ENCODE measurements at regions not wholly inside any gene's neighbourhood (a gene's known extent, or its start where the extent isn't known, plus 50 kb on each side); places are given as distances from the start of the nearest gene placed in this dataset.
A peak's percentile ranks its signal among the peaks of the same experiment; 100 is the strongest.

DNA sequence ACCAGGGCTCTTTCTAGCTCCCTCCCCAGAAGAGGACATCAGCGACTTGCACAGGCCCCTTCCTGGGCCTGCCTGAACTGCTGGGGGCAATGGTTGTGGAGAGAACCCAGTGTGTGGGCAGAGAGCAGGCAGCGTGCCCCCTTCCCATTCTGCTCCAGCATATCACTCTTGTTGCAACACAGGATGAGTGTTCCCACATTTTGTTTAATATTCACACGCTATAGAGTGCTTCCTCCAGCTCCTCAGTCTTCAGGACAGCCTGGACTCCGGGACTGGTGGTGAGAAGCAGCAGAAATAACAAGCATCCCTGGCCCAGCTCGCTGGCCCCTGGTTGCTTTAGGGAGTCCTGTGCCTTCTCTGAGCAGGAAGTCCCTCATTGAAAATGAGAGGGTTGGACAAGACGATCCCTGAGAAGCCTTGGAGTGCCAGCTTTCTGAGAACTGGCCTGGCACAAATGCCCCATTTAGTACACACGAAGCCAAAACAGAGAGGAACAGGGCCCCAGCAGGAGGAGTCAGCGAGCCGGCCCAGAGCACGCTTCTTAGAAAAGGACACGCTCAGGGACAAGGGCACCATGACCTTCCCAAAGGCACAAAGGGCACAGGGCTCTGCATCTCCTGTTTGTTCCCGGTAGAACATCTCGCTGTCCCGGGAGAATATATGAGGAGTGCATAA, 84.2 kb upstream of the FOXC1 start:
- ATAC-seq (no peak), DNase-seq (no peak)
- H3K9me3 ChIP-seq = no peaks in the 10 kb centered on the region
- intact Hi-C loops (cut with DNase I, micrococcal nuclease) = no loop called here
- H3K4me3 ChIP-seq = no peak overlapping the region
- no peaks in the 10 kb centered on the region for H3K4me1 ChIP-seq (ENCODE audit: low read depth)
- TF ChIP-seq, protein P1, sequence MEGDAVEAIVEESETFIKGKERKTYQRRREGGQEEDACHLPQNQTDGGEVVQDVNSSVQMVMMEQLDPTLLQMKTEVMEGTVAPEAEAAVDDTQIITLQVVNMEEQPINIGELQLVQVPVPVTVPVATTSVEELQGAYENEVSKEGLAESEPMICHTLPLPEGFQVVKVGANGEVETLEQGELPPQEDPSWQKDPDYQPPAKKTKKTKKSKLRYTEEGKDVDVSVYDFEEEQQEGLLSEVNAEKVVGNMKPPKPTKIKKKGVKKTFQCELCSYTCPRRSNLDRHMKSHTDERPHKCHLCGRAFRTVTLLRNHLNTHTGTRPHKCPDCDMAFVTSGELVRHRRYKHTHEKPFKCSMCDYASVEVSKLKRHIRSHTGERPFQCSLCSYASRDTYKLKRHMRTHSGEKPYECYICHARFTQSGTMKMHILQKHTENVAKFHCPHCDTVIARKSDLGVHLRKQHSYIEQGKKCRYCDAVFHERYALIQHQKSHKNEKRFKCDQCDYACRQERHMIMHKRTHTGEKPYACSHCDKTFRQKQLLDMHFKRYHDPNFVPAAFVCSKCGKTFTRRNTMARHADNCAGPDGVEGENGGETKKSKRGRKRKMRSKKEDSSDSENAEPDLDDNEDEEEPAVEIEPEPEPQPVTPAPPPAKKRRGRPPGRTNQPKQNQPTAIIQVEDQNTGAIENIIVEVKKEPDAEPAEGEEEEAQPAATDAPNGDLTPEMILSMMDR (IDR thresholded peaks at IDR 0.05) = no peak
- H3K36me3 ChIP-seq (ENCODE audit: low read depth) = no peaks in the 10 kb centered on the region

DNA sequence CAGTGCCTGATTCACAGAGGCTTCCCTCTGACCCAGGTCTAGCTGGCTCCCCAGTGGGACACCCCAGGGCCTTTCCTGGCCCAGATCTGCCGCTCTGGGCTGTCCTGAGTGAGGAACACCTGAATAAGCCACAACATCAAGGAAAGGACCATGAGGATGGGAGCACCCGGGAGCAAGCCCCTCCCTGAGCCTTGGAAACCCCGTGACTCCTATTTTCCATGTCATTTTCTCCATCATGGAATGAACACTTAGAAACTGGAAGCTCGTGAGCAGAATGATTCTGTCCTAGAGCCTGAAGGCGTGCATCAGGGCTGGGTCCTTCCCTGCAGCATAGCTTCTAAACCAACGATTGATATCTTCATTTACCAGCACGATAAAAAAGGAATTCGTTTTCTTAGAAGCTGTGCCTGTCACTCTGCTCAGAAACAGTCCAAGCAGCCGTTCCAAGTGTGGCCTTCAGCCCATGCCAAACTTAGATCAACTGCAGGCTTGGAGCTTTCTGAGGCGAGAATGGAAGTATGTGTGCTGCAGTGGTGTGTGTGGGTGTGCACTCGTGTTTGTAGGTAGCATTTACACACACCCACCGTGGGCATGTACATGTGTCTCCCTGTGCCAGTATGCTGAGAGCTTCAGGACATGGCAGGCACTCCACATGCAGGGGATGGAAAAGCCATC, 83.2 kb upstream of the FOXC1 start:
- ATAC-seq = no peak
- Histone ChIP-seq H3K36me3 (ENCODE audit: low read depth) (no peaks in the 10 kb centered on the region), H3K9me3 (no peaks in the 10 kb centered on the region), H3K4me3 (no peak overlapping the region), H3K4me1 (ENCODE audit: low read depth) (no peaks in the 10 kb centered on the region)
- TF ChIP-seq, protein P1 (IDR thresholded peaks at IDR 0.05) = no peak
- DNase-seq = no peak
- intact Hi-C loops (cut with DNase I, micrococcal nuclease) = no loop called here

- H3K4me3 ChIP-seq = no peak overlapping the region
- intact Hi-C loops (cut with DNase I, micrococcal nuclease) = no loop called here
- no peaks in the 10 kb centered on the region for H3K4me1 ChIP-seq (ENCODE audit: low read depth)
- ATAC-seq (peak; percentile 71), DNase-seq (peak in 1 of 3 donors; percentile 37)
- TF ChIP-seq, protein P1 (IDR thresholded peaks at IDR 0.05) = no peak
- no peaks in the 10 kb centered on the region for H3K9me3 ChIP-seq
- no peaks in the 10 kb centered on the region for H3K36me3 ChIP-seq (ENCODE audit: low read depth)
Observed at GRCh38 chr6:1527073-1527457, 82.7 kb upstream of the FOXC1 start.

- no peak overlapping the region for H3K4me3 ChIP-seq
- intact Hi-C loops (cut with DNase I, micrococcal nuclease) = no loop called here
- TF ChIP-seq, protein P1 (IDR thresholded peaks at IDR 0.05) = no peak
- H3K4me1 ChIP-seq (ENCODE audit: low read depth) = peaks cover 6% of the 10 kb centered on the region
- ATAC-seq (peak; percentile 41), DNase-seq (no peak)
- H3K36me3 ChIP-seq (ENCODE audit: low read depth) = no peaks in the 10 kb centered on the region
- no peaks in the 10 kb centered on the region for H3K9me3 ChIP-seq
Observed at GRCh38 chr6:1535295-1535694, 74.4 kb upstream of the FOXC1 start.

GRCh38 chr6:1536526-1537429, 72.9 kb upstream of the FOXC1 start:
- no peaks in the 10 kb centered on the region for H3K36me3 ChIP-seq (ENCODE audit: low read depth)
- peaks cover 6% of the 10 kb centered on the region for H3K4me1 ChIP-seq (ENCODE audit: low read depth)
- peak; percentile 93 for ATAC-seq
- TF ChIP-seq, protein P1 (IDR thresholded peaks at IDR 0.05) = no peak
- H3K4me3 ChIP-seq = no peak overlapping the region
- intact Hi-C loops (cut with DNase I, micrococcal nuclease) = no loop called here
- peak in 2 of 3 donors; percentile 42 to 47 for DNase-seq
- H3K9me3 ChIP-seq = no peaks in the 10 kb centered on the region

Data from mucosa of descending colon (tissue), 3 donors.